GM23338 (cell line): ENCODE measurements at regions not wholly inside any gene's neighbourhood (a gene's known extent, or its start where the extent isn't known, plus 50 kb on each side); places are given as distances from the start of the nearest gene placed in this dataset.

ENCODE experiments used
- ATAC-seq: fragments of 200-7000 bp; cut with Tn5 transposase; 3 replicates; pipeline ENCODE4 v1.9.1; 2020
- DNase-seq: peaks from one replicate; pipeline ENCODE4 v3.0.0-alpha.2; 2015; ENCODE audit warnings: low spot score
- H2AFZ ChIP-seq: fragments of 200-600 bp; sonication (generic); 2 replicates; pipeline ENCODE4 v1.8.0; 2016; ENCODE audit warnings: antibody characterized with exemption, mild to moderate bottlenecking, moderate library complexity
- H3F3A ChIP-seq: fragments of 200-600 bp; sonication (generic); replicated peaks from 2 replicates; pipeline ENCODE4 v1.8.0; 2017; ENCODE audit warnings: antibody characterized with exemption, mixed run types, low read depth
- H3K27ac ChIP-seq: fragments of 200-600 bp; sonication (generic); 2 replicates; pipeline ENCODE4 v1.6.1; 2016; ENCODE audit warnings: low read depth
- H3K27me3 ChIP-seq: fragments of 200-600 bp; sonication (generic); 2 replicates; pipeline ENCODE4 v1.8.0; 2016; ENCODE audit warnings: mild to moderate bottlenecking, mixed run types, moderate library complexity; ENCODE audit not compliant: insufficient read depth
- H3K36me3 ChIP-seq: fragments of 200-600 bp; sonication (generic); 2 replicates; pipeline ENCODE4 v1.8.0; 2016; ENCODE audit warnings: mild to moderate bottlenecking; ENCODE audit not compliant: insufficient read depth
- H3K4me1 ChIP-seq: fragments of 200-600 bp; sonication (generic); 2 replicates; pipeline ENCODE4 v1.8.0; 2016; ENCODE audit warnings: mild to moderate bottlenecking, moderate library complexity; ENCODE audit not compliant: insufficient read depth
- H3K4me2 ChIP-seq: fragments of 200-600 bp; sonication (generic); 2 replicates; pipeline ENCODE4 v1.7.1; 2017; ENCODE audit warnings: mixed run types
- H3K4me3 ChIP-seq: fragments of 200-600 bp; sonication (generic); 2 replicates; pipeline ENCODE4 v1.6.1; 2016; ENCODE audit warnings: mixed run types
- H3K79me2 ChIP-seq: fragments of 200-600 bp; sonication (generic); replicated peaks from 2 replicates; pipeline ENCODE4 v1.8.0; 2017; ENCODE audit warnings: mild to moderate bottlenecking; ENCODE audit not compliant: insufficient read depth
- H3K9me2 ChIP-seq: fragments of 200-600 bp; sonication (generic); 2 replicates; pipeline ENCODE4 v1.8.0; 2017; ENCODE audit not compliant: insufficient read depth
- H4K20me1 ChIP-seq: fragments of 200-600 bp; sonication (generic); replicated peaks from 2 replicates; pipeline ENCODE4 v1.8.0; 2017; ENCODE audit warnings: mild to moderate bottlenecking; ENCODE audit not compliant: insufficient read depth
- H3K27ac Mint-ChIP-seq: 2 replicates; pipeline ENCODE4 v1.8.0; 2020; ENCODE audit warnings: inconsistent platforms, mild to moderate bottlenecking, moderate library complexity, mixed read lengths
- H3K27me3 Mint-ChIP-seq: 3 replicates; pipeline ENCODE4 v1.8.0; 2022; ENCODE audit warnings: low read depth, mild to moderate bottlenecking, moderate library complexity, mixed read lengths, inconsistent platforms; ENCODE audit not compliant: insufficient read depth, poor library complexity
- H3K36me3 Mint-ChIP-seq: 3 replicates; pipeline ENCODE4 v1.8.0; 2021; ENCODE audit warnings: low read depth, mild to moderate bottlenecking, inconsistent platforms, moderate library complexity, mixed read lengths
- H3K4me1 Mint-ChIP-seq: 3 replicates; pipeline ENCODE4 v1.8.0; 2020; ENCODE audit warnings: mild to moderate bottlenecking, inconsistent platforms, mixed read lengths
- H3K4me3 Mint-ChIP-seq: 3 replicates; pipeline ENCODE4 v1.8.0; 2021; ENCODE audit warnings: moderate library complexity, mild to moderate bottlenecking, inconsistent platforms, mixed read lengths
- H3K9me3 Mint-ChIP-seq: 3 replicates; pipeline ENCODE4 v1.8.0; 2020; ENCODE audit warnings: moderate library complexity, mild to moderate bottlenecking, inconsistent platforms, mixed read lengths
- CREB1 ChIP-seq: fragments of 250-450 bp; sonication (Bioruptor Pico); IDR thresholded peaks from 2 replicates; pipeline ENCODE4 v1.5.0; 2020; ENCODE audit warnings: low read depth, mild to moderate bottlenecking, moderate library complexity
- CTCF ChIP-seq, 2 experiments: fragments of 200-600 bp in 1 of 2; sonication (generic) in 1 of 2; conservative IDR thresholded peaks; 2 replicates each; pipeline versions ENCODE4 v1.5.1 to v1.6.1; 2016 to 2017; ENCODE audit warnings: antibody characterized with exemption in 2 of 2, low read depth in 2 of 2, mild to moderate bottlenecking in 2 of 2, moderate library complexity in 1 of 2
- EZH2 ChIP-seq: fragments of 200-600 bp; sonication (generic); IDR thresholded peaks from one replicate; pipeline ENCODE4 v1.8.0; 2017; ENCODE audit warnings: antibody characterized with exemption, mild to moderate bottlenecking, low read depth; ENCODE audit not compliant: unreplicated experiment
- EZH2phosphoT487 ChIP-seq: fragments of 200-600 bp; sonication (generic); IDR thresholded peaks from one replicate; pipeline ENCODE4 v1.8.1; 2018; ENCODE audit warnings: antibody characterized with exemption; ENCODE audit not compliant: unreplicated experiment
- NANOG ChIP-seq: IDR thresholded peaks from 2 replicates; pipeline ENCODE4 v1.6.1; 2016; ENCODE audit warnings: antibody characterized with exemption, borderline replicate concordance
- POLR2AphosphoS5 ChIP-seq: IDR thresholded peaks from 2 replicates; pipeline ENCODE4 v1.6.1; 2016; ENCODE audit warnings: antibody characterized with exemption, low read depth
- STAT1 ChIP-seq: IDR thresholded peaks from one replicate; pipeline ENCODE4 v1.6.1; 2016; ENCODE audit warnings: antibody characterized with exemption; ENCODE audit not compliant: unreplicated experiment
- ZNF114 ChIP-seq: fragments of 250-450 bp; sonication (Bioruptor Pico); IDR thresholded peaks from 2 replicates; pipeline ENCODE4 v1.5.0; 2020; ENCODE audit warnings: mild to moderate bottlenecking, moderate library complexity
- TF ChIP-seq, protein P1 (sequence below): IDR thresholded peaks from one replicate; pipeline ENCODE4 v1.6.1; 2018; ENCODE audit warnings: antibody characterized with exemption; ENCODE audit not compliant: unreplicated experiment
- TF ChIP-seq, protein P2 (sequence below): fragments of 250-450 bp; sonication (Bioruptor Pico); IDR thresholded peaks from 2 replicates; pipeline ENCODE4 v1.5.0; 2020; ENCODE audit warnings: mild to moderate bottlenecking, moderate library complexity

- DNase-seq (no peak), ATAC-seq (no peak)
- Histone ChIP-seq H3F3A (no peaks in the 10 kb centered on the region), H3K4me2 (no peak overlapping the region), H3K4me1 (no peaks in the 10 kb centered on the region), H3K27me3 (no peaks in the 10 kb centered on the region), H4K20me1 (no peaks in the 10 kb centered on the region), H3K4me3 (no peak overlapping the region), H3K27ac (no peak overlapping the region), H3K9me2 (0 out of 2 replicates have a peak, but pooled peaks cover 4% of the 10 kb centered on the region), H2AFZ (no peak overlapping the region), H3K36me3 (no peaks in the 10 kb centered on the region), H3K79me2 (no peaks in the 10 kb centered on the region)
- Mint-ChIP-seq H3K4me1 (no peaks in the 10 kb centered on the region), H3K4me3 (no peak overlapping the region), H3K27ac (no peak overlapping the region), H3K9me3 (peaks cover 7% of the 10 kb centered on the region; the same call in 2 of the 3 replicates), H3K27me3 (peaks cover 4% of the 10 kb centered on the region), H3K36me3 (no peaks in the 10 kb centered on the region; the same call in 2 of the 3 replicates)
- no peak for TF ChIP-seq EZH2phosphoT487
Measured at GRCh38 chr2:129656081-129656598, 323.3 kb upstream of the RAB6C start.

DNA sequence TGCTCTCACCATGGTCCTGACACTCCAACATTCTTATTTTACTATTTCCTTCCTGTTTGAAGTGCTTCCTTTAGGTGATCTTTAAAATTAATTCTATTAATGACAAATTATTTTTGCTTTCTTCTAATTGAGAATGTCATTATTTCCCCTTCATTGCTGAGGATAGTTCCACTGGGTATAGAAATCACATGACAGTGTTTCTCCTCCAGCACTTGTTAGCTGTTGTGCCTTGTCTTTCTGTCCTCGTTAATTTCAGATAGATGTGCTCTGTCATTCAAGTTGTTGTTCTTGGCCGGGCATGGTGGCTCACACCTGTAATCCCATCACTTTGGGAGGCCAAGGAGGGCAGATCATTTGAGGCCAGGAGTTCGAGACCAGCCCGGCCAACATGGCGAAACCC is 321.0 kb upstream of the RAB6C start:
- TF ChIP-seq EZH2phosphoT487 = no peak
- no peak for TF ChIP-seq CREB1 (CRISPR knock-in tag)
- no peak for TF ChIP-seq CTCF (conservative IDR thresholded peaks at IDR 0.05; ENCODE audit: low read depth in 2 of 2)
- TF ChIP-seq POLR2AphosphoS5 = no peak
- TF ChIP-seq, protein P1, sequence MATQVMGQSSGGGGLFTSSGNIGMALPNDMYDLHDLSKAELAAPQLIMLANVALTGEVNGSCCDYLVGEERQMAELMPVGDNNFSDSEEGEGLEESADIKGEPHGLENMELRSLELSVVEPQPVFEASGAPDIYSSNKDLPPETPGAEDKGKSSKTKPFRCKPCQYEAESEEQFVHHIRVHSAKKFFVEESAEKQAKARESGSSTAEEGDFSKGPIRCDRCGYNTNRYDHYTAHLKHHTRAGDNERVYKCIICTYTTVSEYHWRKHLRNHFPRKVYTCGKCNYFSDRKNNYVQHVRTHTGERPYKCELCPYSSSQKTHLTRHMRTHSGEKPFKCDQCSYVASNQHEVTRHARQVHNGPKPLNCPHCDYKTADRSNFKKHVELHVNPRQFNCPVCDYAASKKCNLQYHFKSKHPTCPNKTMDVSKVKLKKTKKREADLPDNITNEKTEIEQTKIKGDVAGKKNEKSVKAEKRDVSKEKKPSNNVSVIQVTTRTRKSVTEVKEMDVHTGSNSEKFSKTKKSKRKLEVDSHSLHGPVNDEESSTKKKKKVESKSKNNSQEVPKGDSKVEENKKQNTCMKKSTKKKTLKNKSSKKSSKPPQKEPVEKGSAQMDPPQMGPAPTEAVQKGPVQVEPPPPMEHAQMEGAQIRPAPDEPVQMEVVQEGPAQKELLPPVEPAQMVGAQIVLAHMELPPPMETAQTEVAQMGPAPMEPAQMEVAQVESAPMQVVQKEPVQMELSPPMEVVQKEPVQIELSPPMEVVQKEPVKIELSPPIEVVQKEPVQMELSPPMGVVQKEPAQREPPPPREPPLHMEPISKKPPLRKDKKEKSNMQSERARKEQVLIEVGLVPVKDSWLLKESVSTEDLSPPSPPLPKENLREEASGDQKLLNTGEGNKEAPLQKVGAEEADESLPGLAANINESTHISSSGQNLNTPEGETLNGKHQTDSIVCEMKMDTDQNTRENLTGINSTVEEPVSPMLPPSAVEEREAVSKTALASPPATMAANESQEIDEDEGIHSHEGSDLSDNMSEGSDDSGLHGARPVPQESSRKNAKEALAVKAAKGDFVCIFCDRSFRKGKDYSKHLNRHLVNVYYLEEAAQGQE = no peak
- no peak for TF ChIP-seq EZH2
- no peak for TF ChIP-seq NANOG
- no peak for TF ChIP-seq ZNF114 (CRISPR knock-in tag)
- TF ChIP-seq STAT1 = no peak
- TF ChIP-seq, protein P2, sequence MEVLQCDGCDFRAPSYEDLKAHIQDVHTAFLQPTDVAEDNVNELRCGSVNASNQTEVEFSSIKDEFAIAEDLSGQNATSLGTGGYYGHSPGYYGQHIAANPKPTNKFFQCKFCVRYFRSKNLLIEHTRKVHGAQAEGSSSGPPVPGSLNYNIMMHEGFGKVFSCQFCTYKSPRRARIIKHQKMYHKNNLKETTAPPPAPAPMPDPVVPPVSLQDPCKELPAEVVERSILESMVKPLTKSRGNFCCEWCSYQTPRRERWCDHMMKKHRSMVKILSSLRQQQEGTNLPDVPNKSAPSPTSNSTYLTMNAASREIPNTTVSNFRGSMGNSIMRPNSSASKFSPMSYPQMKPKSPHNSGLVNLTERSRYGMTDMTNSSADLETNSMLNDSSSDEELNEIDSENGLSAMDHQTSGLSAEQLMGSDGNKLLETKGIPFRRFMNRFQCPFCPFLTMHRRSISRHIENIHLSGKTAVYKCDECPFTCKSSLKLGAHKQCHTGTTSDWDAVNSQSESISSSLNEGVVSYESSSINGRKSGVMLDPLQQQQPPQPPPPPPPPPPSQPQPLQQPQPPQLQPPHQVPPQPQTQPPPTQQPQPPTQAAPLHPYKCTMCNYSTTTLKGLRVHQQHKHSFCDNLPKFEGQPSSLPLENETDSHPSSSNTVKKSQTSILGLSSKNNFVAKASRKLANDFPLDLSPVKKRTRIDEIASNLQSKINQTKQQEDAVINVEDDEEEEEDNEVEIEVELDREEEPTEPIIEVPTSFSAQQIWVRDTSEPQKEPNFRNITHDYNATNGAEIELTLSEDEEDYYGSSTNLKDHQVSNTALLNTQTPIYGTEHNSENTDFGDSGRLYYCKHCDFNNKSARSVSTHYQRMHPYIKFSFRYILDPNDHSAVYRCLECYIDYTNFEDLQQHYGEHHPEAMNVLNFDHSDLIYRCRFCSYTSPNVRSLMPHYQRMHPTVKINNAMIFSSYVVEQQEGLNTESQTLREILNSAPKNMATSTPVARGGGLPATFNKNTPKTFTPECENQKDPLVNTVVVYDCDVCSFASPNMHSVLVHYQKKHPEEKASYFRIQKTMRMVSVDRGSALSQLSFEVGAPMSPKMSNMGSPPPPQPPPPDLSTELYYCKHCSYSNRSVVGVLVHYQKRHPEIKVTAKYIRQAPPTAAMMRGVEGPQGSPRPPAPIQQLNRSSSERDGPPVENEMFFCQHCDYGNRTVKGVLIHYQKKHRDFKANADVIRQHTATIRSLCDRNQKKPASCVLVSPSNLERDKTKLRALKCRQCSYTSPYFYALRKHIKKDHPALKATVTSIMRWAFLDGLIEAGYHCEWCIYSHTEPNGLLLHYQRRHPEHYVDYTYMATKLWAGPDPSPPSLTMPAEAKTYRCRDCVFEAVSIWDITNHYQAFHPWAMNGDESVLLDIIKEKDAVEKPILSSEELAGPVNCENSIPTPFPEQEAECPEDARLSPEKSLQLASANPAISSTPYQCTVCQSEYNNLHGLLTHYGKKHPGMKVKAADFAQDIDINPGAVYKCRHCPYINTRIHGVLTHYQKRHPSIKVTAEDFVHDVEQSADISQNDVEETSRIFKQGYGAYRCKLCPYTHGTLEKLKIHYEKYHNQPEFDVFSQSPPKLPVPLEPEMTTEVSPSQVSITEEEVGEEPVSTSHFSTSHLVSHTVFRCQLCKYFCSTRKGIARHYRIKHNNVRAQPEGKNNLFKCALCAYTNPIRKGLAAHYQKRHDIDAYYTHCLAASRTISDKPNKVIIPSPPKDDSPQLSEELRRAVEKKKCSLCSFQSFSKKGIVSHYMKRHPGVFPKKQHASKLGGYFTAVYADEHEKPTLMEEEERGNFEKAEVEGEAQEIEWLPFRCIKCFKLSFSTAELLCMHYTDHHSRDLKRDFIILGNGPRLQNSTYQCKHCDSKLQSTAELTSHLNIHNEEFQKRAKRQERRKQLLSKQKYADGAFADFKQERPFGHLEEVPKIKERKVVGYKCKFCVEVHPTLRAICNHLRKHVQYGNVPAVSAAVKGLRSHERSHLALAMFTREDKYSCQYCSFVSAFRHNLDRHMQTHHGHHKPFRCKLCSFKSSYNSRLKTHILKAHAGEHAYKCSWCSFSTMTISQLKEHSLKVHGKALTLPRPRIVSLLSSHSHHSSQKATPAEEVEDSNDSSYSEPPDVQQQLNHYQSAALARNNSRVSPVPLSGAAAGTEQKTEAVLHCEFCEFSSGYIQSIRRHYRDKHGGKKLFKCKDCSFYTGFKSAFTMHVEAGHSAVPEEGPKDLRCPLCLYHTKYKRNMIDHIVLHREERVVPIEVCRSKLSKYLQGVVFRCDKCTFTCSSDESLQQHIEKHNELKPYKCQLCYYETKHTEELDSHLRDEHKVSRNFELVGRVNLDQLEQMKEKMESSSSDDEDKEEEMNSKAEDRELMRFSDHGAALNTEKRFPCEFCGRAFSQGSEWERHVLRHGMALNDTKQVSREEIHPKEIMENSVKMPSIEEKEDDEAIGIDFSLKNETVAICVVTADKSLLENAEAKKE = no peak
- Histone ChIP-seq H3K9me2 (0 out of 2 replicates have a peak, but pooled peaks cover 4% of the 10 kb centered on the region), H3K36me3 (no peaks in the 10 kb centered on the region), H3K4me1 (no peaks in the 10 kb centered on the region), H3K27ac (no peak overlapping the region), H3K27me3 (no peaks in the 10 kb centered on the region), H2AFZ (no peak overlapping the region), H3K4me2 (no peak overlapping the region), H4K20me1 (no peaks in the 10 kb centered on the region), H3K79me2 (no peaks in the 10 kb centered on the region), H3F3A (no peaks in the 10 kb centered on the region), H3K4me3 (no peak overlapping the region)
- H3K4me3 Mint-ChIP-seq = no peak overlapping the region
- no peak for DNase-seq
- H3K27ac Mint-ChIP-seq = no peak overlapping the region
- ATAC-seq = no peak
- peaks cover 2% of the 10 kb centered on the region for H3K27me3 Mint-ChIP-seq
- no peaks in the 10 kb centered on the region; the same call in 2 of the 3 replicates for H3K36me3 Mint-ChIP-seq
- no peaks in the 10 kb centered on the region for H3K4me1 Mint-ChIP-seq
- H3K9me3 Mint-ChIP-seq = peaks cover 7% of the 10 kb centered on the region; the same call in 2 of the 3 replicates
